ENCODE measurements at regions not wholly inside any gene's neighbourhood (a gene's known extent, or its start where the extent isn't known, plus 50 kb on each side); places are given as distances from the start of the nearest gene placed in this dataset.

DNA sequence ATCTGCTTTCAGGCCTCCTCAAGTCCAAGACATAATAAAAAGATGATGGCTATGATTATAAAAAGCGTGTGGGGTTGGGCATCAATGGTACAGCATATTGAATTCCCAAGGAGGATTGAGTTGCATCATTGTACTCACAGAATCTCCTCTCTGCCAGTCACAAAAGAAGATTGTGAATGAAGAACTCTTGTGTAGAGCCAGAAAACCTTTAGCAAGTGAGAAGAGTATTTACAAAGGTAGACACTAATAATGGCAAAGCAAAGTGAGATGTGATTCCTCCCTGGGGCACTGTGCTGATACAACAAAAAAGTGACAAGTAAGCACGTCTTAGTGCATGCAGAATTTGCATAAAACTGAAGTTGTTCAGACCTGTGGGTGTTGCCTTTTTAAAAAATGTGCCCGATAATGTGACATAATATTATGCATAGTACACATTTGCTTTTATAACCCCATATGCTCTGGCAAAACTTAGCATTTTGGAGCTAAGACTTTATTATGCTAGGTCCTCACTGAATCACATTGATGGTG, 291.2 kb upstream of the TBC1D5 start:
- WGBS, 2 donors, result 70 to 81% methylated on average over 3 of the region's 3 CpGs
- no peak for DNase-seq
- Histone ChIP-seq H3K36me3 (no peaks in the 10 kb centered on the region), H3K4me1 (no peaks in the 10 kb centered on the region), H3K27ac (no peak overlapping the region), H3K9me3 (no peaks in the 10 kb centered on the region), H3K4me3 (replicated peaks in 1 of 3) (no peak overlapping the region), H3K27me3 (no peaks in the 10 kb centered on the region)
- no peak for TF ChIP-seq CTCF (IDR thresholded peaks at IDR 0.05)
- no peak for TF ChIP-seq POLR2A (IDR thresholded peaks at IDR 0.05)
- intact Hi-C loops (cut with DNase I), result no loop called here

DNA sequence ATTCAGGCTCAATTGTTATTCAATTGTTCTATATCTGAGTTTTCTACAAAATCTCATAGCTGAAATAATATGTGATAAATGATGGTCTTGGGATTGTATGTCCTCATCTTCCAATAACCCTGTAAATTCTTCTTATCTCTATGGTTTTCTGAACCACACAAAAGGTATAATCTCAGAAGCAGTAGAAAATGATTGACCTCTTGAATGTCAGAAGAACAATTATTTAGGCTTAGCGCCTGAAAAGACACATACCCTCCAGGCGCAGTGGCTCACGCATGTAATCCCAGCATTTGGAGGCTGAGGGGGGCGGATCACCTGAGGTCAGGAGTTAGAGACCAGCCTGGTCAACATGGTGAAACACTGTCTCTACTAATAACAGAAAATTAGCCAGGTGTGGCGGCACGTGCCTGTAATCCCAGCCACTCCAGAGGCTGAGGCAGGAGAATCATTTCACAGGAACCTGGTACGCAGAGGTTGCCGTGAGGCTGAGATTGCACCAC, 288.0 kb upstream of the TBC1D5 start:
- 82 to 85% methylated on average over 8 of the region's 8 CpGs for WGBS, 2 donors
- TF ChIP-seq CTCF (IDR thresholded peaks at IDR 0.05) (no peak), POLR2A (IDR thresholded peaks at IDR 0.05) (no peak)
- intact Hi-C loops (cut with DNase I), result no loop called here
- Histone ChIP-seq H3K4me1 (no peaks in the 10 kb centered on the region), H3K9me3 (no peaks in the 10 kb centered on the region), H3K27ac (no peak overlapping the region), H3K36me3 (no peaks in the 10 kb centered on the region), H3K27me3 (no peaks in the 10 kb centered on the region), H3K4me3 (replicated peaks in 1 of 3) (no peak overlapping the region)
- DNase-seq, result no peak

DNA sequence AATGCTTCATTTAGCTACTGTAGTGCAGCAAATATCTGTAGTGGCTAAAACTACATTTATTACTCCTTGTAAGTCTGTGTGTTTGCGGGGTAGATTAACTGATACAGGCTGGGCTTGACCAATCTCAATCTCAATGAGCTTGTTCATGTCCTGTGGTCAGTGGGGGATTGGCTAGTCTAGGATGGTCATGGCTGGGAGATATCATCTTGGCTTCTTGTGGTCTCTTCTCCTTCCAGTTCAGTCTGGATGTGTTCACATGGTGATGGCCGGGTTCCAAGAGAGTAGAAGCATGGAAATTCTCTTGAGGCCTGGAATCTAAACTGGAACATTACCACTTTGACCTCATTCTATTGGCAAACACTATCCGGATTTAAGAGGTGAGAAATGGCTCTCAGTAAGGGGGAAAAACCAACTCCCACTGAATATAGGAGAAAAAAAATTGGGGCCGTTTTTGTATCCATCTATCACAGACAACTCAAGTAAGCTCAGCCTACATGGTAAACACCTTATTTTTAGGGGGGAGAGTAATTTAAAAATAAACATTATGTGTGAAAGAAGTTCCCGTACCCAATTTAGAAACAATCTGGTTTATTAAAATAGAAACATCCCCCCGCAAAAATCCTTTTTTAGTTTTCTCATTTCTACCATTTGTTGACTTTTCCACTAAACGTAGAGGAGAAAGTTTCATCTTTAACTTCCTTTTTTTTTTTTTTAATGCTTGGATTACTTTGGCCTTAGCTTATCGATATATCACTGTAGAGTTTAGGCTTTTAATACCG, 284.9 kb upstream of the TBC1D5 start:
- no peaks in the 10 kb centered on the region for H3K9me3 ChIP-seq
- intact Hi-C loops (cut with DNase I), result no loop called here
- H3K4me1 ChIP-seq, result no peaks in the 10 kb centered on the region
- DNase-seq, result no peak
- no peak overlapping the region for H3K27ac ChIP-seq
- H3K4me3 ChIP-seq (replicated peaks in 1 of 3), result no peak overlapping the region
- WGBS, 2 donors, result 81 to 83% methylated on average over 9 of the region's 9 CpGs
- H3K36me3 ChIP-seq, result no peaks in the 10 kb centered on the region
- no peak for TF ChIP-seq POLR2A (IDR thresholded peaks at IDR 0.05)
- no peak for TF ChIP-seq CTCF (IDR thresholded peaks at IDR 0.05)
- no peaks in the 10 kb centered on the region for H3K27me3 ChIP-seq

- H3K4me3 ChIP-seq (replicated peaks in 1 of 3), result no peak overlapping the region
- 92 to 98% methylated on average over 3 of the region's 3 CpGs for WGBS, 2 donors
- H3K27ac ChIP-seq, result no peak overlapping the region
- intact Hi-C loops (cut with DNase I), result no loop called here
- H3K36me3 ChIP-seq, result no peaks in the 10 kb centered on the region
- H3K9me3 ChIP-seq, result no peaks in the 10 kb centered on the region
- H3K4me1 ChIP-seq, result no peaks in the 10 kb centered on the region
- H3K27me3 ChIP-seq, result no peaks in the 10 kb centered on the region
- TF ChIP-seq CTCF (IDR thresholded peaks at IDR 0.05), result no peak
- TF ChIP-seq POLR2A (IDR thresholded peaks at IDR 0.05), result no peak
- DNase-seq, result no peak
Measured at GRCh38 chr3:18024715-18025114, 282.3 kb upstream of the TBC1D5 start.

DNA sequence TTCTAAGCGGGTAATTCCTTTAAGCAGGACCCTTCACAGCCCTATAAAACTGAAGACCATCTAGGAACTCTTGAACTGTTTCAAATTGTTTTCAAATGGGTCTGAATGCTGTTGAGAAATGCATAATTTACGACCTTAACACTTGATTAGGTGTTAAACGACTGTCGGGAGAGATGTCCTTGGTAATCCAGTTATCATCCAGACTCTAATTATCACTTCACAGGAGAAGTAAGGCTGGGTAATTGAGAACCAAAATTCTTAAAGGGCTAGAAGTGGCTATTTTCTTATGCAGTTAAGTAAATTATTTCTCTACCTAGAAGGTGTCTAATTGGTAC, 276.7 kb upstream of the TBC1D5 start:
- Histone ChIP-seq H3K36me3 (no peaks in the 10 kb centered on the region), H3K4me3 (replicated peaks in 1 of 3) (no peak overlapping the region), H3K27me3 (no peaks in the 10 kb centered on the region), H3K4me1 (no peaks in the 10 kb centered on the region), H3K27ac (no peak overlapping the region), H3K9me3 (no peaks in the 10 kb centered on the region)
- DNase-seq, result no peak
- 11 to 17% methylated on average over 4 of the region's 4 CpGs for WGBS, 2 donors
- TF ChIP-seq POLR2A (IDR thresholded peaks at IDR 0.05) (no peak), CTCF (IDR thresholded peaks at IDR 0.05) (no peak)
- intact Hi-C loops (cut with DNase I), result no loop called here
